ENCODE measurements at regions not wholly inside any gene's neighbourhood (a gene's known extent, or its start where the extent isn't known, plus 50 kb on each side); places are given as distances from the start of the nearest gene placed in this dataset.

DNA sequence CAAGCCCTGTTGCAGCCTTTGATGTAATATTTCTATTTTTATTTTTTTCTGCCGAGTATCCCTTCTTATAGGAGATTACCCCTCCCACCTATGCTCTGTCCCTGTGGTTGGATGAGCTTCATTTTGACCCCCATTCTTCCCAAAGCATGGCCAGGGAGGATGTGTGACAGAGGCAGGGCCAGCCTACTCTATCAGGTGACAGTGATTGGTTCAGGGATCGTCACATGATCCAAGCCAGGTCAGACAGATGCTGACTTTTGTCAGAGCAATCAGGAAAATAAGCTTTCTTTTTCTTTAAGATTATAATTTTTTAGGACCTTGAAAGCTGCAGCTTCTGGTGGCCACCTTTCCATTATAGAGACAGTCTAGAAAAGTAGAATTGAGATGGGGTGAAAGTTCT is 314.3 kb downstream of the NUP35 start:
- TF ChIP-seq, protein P1, sequence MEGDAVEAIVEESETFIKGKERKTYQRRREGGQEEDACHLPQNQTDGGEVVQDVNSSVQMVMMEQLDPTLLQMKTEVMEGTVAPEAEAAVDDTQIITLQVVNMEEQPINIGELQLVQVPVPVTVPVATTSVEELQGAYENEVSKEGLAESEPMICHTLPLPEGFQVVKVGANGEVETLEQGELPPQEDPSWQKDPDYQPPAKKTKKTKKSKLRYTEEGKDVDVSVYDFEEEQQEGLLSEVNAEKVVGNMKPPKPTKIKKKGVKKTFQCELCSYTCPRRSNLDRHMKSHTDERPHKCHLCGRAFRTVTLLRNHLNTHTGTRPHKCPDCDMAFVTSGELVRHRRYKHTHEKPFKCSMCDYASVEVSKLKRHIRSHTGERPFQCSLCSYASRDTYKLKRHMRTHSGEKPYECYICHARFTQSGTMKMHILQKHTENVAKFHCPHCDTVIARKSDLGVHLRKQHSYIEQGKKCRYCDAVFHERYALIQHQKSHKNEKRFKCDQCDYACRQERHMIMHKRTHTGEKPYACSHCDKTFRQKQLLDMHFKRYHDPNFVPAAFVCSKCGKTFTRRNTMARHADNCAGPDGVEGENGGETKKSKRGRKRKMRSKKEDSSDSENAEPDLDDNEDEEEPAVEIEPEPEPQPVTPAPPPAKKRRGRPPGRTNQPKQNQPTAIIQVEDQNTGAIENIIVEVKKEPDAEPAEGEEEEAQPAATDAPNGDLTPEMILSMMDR (IDR thresholded peaks at IDR 0.05 in 2 of 3, conservative IDR thresholded peaks at IDR 0.05 in 1 of 3; ENCODE audit: borderline replicate concordance in 1 of 3, insufficient read depth in 1 of 3, low read depth in 2 of 3, low read length in 2 of 3) = no peak
- TF ChIP-seq POLR2AphosphoS5 (IDR thresholded peaks at IDR 0.05; ENCODE audit: low read depth, low read length) = no peak
- no peak for TF ChIP-seq SP1 (IDR thresholded peaks at IDR 0.05; ENCODE audit: low read depth)
- TF ChIP-seq ZNF274 (IDR thresholded peaks at IDR 0.05; ENCODE audit: low read depth, low read length) = no peak
- no peak for TF ChIP-seq ATF3 (IDR thresholded peaks at IDR 0.05)
- no peak for TF ChIP-seq TCF7L2 (IDR thresholded peaks at IDR 0.05; ENCODE audit: borderline replicate concordance, extremely low read depth, insufficient read depth, insufficient read length)
- no peak for TF ChIP-seq SIN3A (IDR thresholded peaks at IDR 0.05; ENCODE audit: low read depth)
- TF ChIP-seq JUND (IDR thresholded peaks at IDR 0.05) = no peak
- no peak for TF ChIP-seq EZH2 (IDR thresholded peaks at IDR 0.05)
- TF ChIP-seq CEBPB (IDR thresholded peaks at IDR 0.05; ENCODE audit: low read depth) = no peak
- no peak for TF ChIP-seq EZH2phosphoT487 (IDR thresholded peaks at IDR 0.05; ENCODE audit: borderline replicate concordance)
- no peak for TF ChIP-seq POLR2A (IDR thresholded peaks at IDR 0.05; ENCODE audit: borderline replicate concordance, extremely low read depth, insufficient read depth, insufficient read length)
- TF ChIP-seq SRF (IDR thresholded peaks at IDR 0.05; ENCODE audit: low read depth) = no peak
